HEK293 (cell line): ENCODE measurements at regions not wholly inside any gene's neighbourhood (a gene's known extent, or its start where the extent isn't known, plus 50 kb on each side); places are given as distances from the start of the nearest gene placed in this dataset.

ENCODE experiments used
- CTCF ChIA-PET: fragments of 350-600 bp; formaldehyde crosslinking; extraction: SDS; loops from one replicate; lab custom pipeline; 2021; ENCODE audit warnings: antibody characterized with exemption; lab: Yijun Ruan, JAX
- POLR2A ChIA-PET: fragments of 300-600 bp; formaldehyde crosslinking; extraction: SDS; loops from one replicate; lab custom pipeline; 2020; ENCODE audit warnings: antibody characterized with exemption, inconsistent platforms; lab: Yijun Ruan, JAX
- H3K27ac ChIP-seq: fragments of 200-500 bp; sonication (Bioruptor generic); 2 replicates; pipeline ENCODE4 v1.5.1; 2014; ENCODE audit warnings: low read depth, low read length, control low read depth, inconsistent platforms; ENCODE audit errors: extremely low read depth
- H3K36me3 ChIP-seq, 2 experiments: fragments of 200-500 bp in 1 of 2; sonication (Bioruptor generic) in 1 of 2; 1 replicate in 1 of 2; 2 replicates in 1 of 2; pipeline ENCODE4 v1.5.1; 2014 to 2017; ENCODE audit warnings: inconsistent platforms in 2 of 2, low read length in 2 of 2; ENCODE audit not compliant: control insufficient read depth in 2 of 2, insufficient read depth in 1 of 2
- H3K4me1 ChIP-seq: fragments of 200-500 bp; sonication (Bioruptor generic); 2 replicates; pipeline ENCODE4 v1.5.1; 2014; ENCODE audit warnings: mild to moderate bottlenecking, low read length, inconsistent platforms; ENCODE audit not compliant: control insufficient read depth, insufficient read depth
- H3K4me3 ChIP-seq: 2 replicates; pipeline ENCODE4 v1.5.1; 2011; ENCODE audit warnings: low read depth, mild to moderate bottlenecking, control low read depth, low read length, moderate library complexity
- H3K9me3 ChIP-seq: fragments of 200-500 bp; sonication (Bioruptor generic); 2 replicates; pipeline ENCODE4 v1.5.1; 2014; ENCODE audit warnings: low read depth, low read length, inconsistent platforms; ENCODE audit not compliant: control insufficient read depth, insufficient read depth
- GLI2 ChIP-seq: fragments of 450-650 bp; formaldehyde crosslinking; IDR thresholded peaks from 2 replicates; pipeline ENCODE4; 2017; ENCODE audit warnings: missing biosample characterization, missing genetic modification characterization, low read depth, borderline replicate concordance
- MEIS1 ChIP-seq: sonication (generic); formaldehyde crosslinking; IDR thresholded peaks from 2 replicates; pipeline ENCODE4 v1.8.1; 2022; ENCODE audit warnings: missing genetic modification reagents, mild to moderate bottlenecking, borderline replicate concordance
- MYNN ChIP-seq: fragments of 450-650 bp; formaldehyde crosslinking; IDR thresholded peaks from 2 replicates; pipeline ENCODE4 v1.5.1; 2016; ENCODE audit warnings: missing biosample characterization, missing genetic modification characterization, borderline replicate concordance
- OVOL3 ChIP-seq: fragments of 450-650 bp; formaldehyde crosslinking; IDR thresholded peaks from 2 replicates; pipeline ENCODE4 v1.5.1; 2016; ENCODE audit warnings: missing biosample characterization, missing genetic modification characterization
- SP3 ChIP-seq: fragments of 450-650 bp; formaldehyde crosslinking; IDR thresholded peaks from 2 replicates; pipeline ENCODE4 v1.5.1; 2016; ENCODE audit warnings: missing biosample characterization, missing genetic modification characterization
- ZBTB17 ChIP-seq: fragments of 450-650 bp; formaldehyde crosslinking; IDR thresholded peaks from 2 replicates; pipeline ENCODE4 v1.5.1; 2016; ENCODE audit warnings: missing biosample characterization, missing genetic modification characterization
- ZBTB8A ChIP-seq: fragments of 450-650 bp; formaldehyde crosslinking; IDR thresholded peaks from 2 replicates; pipeline ENCODE4 v1.5.1; 2016; ENCODE audit warnings: missing biosample characterization, missing genetic modification characterization
- ZFHX2 ChIP-seq: fragments of 450-650 bp; formaldehyde crosslinking; conservative IDR thresholded peaks from 2 replicates; pipeline ENCODE4 v1.5.1; 2016; ENCODE audit warnings: missing biosample characterization, missing genetic modification characterization
- ZFP41 ChIP-seq: fragments of 450-650 bp; formaldehyde crosslinking; IDR thresholded peaks from 2 replicates; pipeline ENCODE4 v1.5.1; 2016; ENCODE audit warnings: missing biosample characterization, missing genetic modification characterization, borderline replicate concordance
- ZNF157 ChIP-seq: fragments of 450-650 bp; formaldehyde crosslinking; IDR thresholded peaks from 2 replicates; pipeline ENCODE4 v1.5.1; 2016; ENCODE audit warnings: missing biosample characterization, missing genetic modification characterization
- ZNF16 ChIP-seq: fragments of 450-650 bp; formaldehyde crosslinking; IDR thresholded peaks from 2 replicates; pipeline ENCODE4 v1.5.1; 2016; ENCODE audit warnings: low read depth, missing biosample characterization, missing genetic modification characterization
- ZNF174 ChIP-seq: fragments of 450-650 bp; formaldehyde crosslinking; IDR thresholded peaks from 2 replicates; pipeline ENCODE4 v1.5.0; 2017; ENCODE audit warnings: missing biosample characterization, mild to moderate bottlenecking, missing genetic modification characterization
- ZNF302 ChIP-seq: fragments of 450-650 bp; formaldehyde crosslinking; IDR thresholded peaks from 2 replicates; pipeline ENCODE4 v1.5.1; 2016; ENCODE audit warnings: missing biosample characterization, missing genetic modification characterization, low read depth
- ZNF416 ChIP-seq: fragments of 450-650 bp; formaldehyde crosslinking; IDR thresholded peaks from 2 replicates; pipeline ENCODE4 v1.5.1; 2016; ENCODE audit warnings: missing biosample characterization, missing genetic modification characterization
- ZNF433 ChIP-seq: fragments of 450-650 bp; formaldehyde crosslinking; IDR thresholded peaks from 2 replicates; pipeline ENCODE4 v1.5.1; 2016; ENCODE audit warnings: missing biosample characterization, missing genetic modification characterization, low read depth
- ZNF501 ChIP-seq: fragments of 450-650 bp; formaldehyde crosslinking; IDR thresholded peaks from 2 replicates; pipeline ENCODE4 v1.5.1; 2016; ENCODE audit warnings: missing biosample characterization, missing genetic modification characterization
- ZNF561 ChIP-seq: fragments of 450-650 bp; IDR thresholded peaks from 2 replicates; pipeline ENCODE4 v1.5.1; 2018; ENCODE audit warnings: missing biosample characterization, missing genetic modification characterization, borderline replicate concordance
- ZNF629 ChIP-seq: fragments of 450-650 bp; formaldehyde crosslinking; IDR thresholded peaks from 2 replicates; pipeline ENCODE4 v1.5.1; 2017; ENCODE audit warnings: missing biosample characterization, missing genetic modification characterization
- ZNF747 ChIP-seq: fragments of 450-650 bp; formaldehyde crosslinking; IDR thresholded peaks from 2 replicates; pipeline ENCODE4 v1.5.1; 2016; ENCODE audit warnings: missing biosample characterization, missing genetic modification characterization
- TF ChIP-seq, protein P1 (sequence below): fragments of 450-650 bp; formaldehyde crosslinking; IDR thresholded peaks from 2 replicates; pipeline ENCODE4 v1.5.1; 2016; ENCODE audit warnings: missing biosample characterization, missing genetic modification characterization, low read depth
- TF ChIP-seq, protein P2 (sequence below): fragments of 450-650 bp; formaldehyde crosslinking; IDR thresholded peaks from 2 replicates; pipeline ENCODE4 v1.5.1; 2016; ENCODE audit warnings: missing biosample characterization, missing genetic modification characterization
- TF ChIP-seq, protein P3 (sequence below): fragments of 450-650 bp; formaldehyde crosslinking; conservative IDR thresholded peaks from 2 replicates; pipeline ENCODE4 v1.5.1; 2016; ENCODE audit warnings: low read depth, missing biosample characterization, missing genetic modification characterization

DNA sequence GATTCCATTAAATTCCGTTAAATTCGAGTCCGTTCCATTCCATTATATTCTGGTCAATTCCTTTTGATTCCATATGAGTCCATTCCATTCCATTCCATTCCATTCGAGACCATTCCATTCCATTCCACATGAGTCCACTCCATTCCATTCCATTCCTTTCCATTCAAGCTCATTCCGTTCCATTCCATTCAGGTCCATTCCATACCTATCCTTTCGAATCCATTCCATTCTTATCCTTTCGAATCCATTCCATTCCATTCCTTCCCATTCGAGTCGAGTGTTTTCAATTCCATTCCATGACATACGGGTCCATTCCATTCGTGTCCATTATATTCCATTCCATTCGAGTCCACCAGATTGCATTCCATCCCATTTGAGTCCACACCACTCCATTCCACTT lies 1127.4 kb downstream of the RPIA start:
- TF ChIP-seq, protein P1, sequence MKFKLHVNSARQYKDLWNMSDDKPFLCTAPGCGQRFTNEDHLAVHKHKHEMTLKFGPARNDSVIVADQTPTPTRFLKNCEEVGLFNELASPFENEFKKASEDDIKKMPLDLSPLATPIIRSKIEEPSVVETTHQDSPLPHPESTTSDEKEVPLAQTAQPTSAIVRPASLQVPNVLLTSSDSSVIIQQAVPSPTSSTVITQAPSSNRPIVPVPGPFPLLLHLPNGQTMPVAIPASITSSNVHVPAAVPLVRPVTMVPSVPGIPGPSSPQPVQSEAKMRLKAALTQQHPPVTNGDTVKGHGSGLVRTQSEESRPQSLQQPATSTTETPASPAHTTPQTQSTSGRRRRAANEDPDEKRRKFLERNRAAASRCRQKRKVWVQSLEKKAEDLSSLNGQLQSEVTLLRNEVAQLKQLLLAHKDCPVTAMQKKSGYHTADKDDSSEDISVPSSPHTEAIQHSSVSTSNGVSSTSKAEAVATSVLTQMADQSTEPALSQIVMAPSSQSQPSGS, result no peak
- TF ChIP-seq ZNF157 (no peak), ZNF501 (tag by site-specific recombination) (no peak), ZNF174 (no peak), ZFHX2 (tag by site-specific recombination) (no peak), ZBTB8A (no peak), ZNF561 (tag by site-specific recombination) (no peak), ZNF416 (no peak), ZNF433 (no peak), ZNF16 (no peak), GLI2 (tag by site-specific recombination) (no peak), ZBTB17 (tag by site-specific recombination) (no peak), ZNF747 (no peak), MEIS1 (CRISPR knock-in tag) (no peak), MYNN (tag by site-specific recombination) (no peak)
- TF ChIP-seq, protein P2, sequence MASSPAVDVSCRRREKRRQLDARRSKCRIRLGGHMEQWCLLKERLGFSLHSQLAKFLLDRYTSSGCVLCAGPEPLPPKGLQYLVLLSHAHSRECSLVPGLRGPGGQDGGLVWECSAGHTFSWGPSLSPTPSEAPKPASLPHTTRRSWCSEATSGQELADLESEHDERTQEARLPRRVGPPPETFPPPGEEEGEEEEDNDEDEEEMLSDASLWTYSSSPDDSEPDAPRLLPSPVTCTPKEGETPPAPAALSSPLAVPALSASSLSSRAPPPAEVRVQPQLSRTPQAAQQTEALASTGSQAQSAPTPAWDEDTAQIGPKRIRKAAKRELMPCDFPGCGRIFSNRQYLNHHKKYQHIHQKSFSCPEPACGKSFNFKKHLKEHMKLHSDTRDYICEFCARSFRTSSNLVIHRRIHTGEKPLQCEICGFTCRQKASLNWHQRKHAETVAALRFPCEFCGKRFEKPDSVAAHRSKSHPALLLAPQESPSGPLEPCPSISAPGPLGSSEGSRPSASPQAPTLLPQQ (tag by site-specific recombination), result no peak
- TF ChIP-seq, all 188 proteins: peak for 0
- Histone ChIP-seq H3K9me3 (no peaks in the 10 kb centered on the region; the same call in 1 of the 2 replicates), H3K36me3 (no peaks in the 10 kb centered on the region), H3K4me3 (no peak overlapping the region), H3K4me1 (no peaks in the 10 kb centered on the region), H3K27ac (no peak overlapping the region)
- ChIA-PET CTCF (no interaction called here), POLR2A (no interaction called here)

DNA sequence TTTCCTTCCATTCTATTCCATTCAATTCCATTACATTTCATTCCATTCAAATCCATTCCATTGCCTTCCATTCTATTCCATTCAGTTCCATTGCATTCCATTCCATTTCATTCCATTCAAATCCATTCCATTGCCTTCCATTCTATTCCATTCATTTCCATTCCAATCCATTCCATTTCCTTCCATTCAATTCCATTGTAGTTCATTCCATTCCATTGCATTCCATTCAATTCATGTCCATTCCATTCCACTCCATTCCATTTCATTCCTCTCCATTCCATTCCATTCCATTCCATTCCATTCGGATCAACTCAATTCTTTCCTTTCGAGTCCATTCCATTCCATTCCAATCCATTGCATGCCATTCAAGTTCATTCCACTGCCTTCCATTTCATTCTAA lies 1128.3 kb downstream of the RPIA start:
- POLR2A ChIA-PET, result no interaction called here
- Histone ChIP-seq H3K36me3 (no peaks in the 10 kb centered on the region), H3K27ac (no peak overlapping the region), H3K4me1 (no peaks in the 10 kb centered on the region), H3K9me3 (no peaks in the 10 kb centered on the region; the same call in 1 of the 2 replicates), H3K4me3 (no peak overlapping the region)
- CTCF ChIA-PET, result no interaction called here
- no peak for TF ChIP-seq ZNF302 (tag by site-specific recombination)
- no peak for TF ChIP-seq ZNF433
- TF ChIP-seq SP3 (tag by site-specific recombination), result no peak
- TF ChIP-seq, protein P3, sequence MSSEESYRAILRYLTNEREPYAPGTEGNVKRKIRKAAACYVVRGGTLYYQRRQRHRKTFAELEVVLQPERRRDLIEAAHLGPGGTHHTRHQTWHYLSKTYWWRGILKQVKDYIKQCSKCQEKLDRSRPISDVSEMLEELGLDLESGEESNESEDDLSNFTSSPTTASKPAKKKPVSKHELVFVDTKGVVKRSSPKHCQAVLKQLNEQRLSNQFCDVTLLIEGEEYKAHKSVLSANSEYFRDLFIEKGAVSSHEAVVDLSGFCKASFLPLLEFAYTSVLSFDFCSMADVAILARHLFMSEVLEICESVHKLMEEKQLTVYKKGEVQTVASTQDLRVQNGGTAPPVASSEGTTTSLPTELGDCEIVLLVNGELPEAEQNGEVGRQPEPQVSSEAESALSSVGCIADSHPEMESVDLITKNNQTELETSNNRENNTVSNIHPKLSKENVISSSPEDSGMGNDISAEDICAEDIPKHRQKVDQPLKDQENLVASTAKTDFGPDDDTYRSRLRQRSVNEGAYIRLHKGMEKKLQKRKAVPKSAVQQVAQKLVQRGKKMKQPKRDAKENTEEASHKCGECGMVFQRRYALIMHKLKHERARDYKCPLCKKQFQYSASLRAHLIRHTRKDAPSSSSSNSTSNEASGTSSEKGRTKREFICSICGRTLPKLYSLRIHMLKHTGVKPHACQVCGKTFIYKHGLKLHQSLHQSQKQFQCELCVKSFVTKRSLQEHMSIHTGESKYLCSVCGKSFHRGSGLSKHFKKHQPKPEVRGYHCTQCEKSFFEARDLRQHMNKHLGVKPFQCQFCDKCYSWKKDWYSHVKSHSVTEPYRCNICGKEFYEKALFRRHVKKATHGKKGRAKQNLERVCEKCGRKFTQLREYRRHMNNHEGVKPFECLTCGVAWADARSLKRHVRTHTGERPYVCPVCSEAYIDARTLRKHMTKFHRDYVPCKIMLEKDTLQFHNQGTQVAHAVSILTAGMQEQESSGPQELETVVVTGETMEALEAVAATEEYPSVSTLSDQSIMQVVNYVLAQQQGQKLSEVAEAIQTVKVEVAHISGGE (tag by site-specific recombination), result no peak
- no peak for TF ChIP-seq ZNF629 (tag by site-specific recombination)
- no peak for TF ChIP-seq ZFP41
- TF ChIP-seq OVOL3 (tag by site-specific recombination), result no peak
